ENCODE measurements at regions not wholly inside any gene's neighbourhood (a gene's known extent, or its start where the extent isn't known, plus 50 kb on each side); places are given as distances from the start of the nearest gene placed in this dataset.

DNA sequence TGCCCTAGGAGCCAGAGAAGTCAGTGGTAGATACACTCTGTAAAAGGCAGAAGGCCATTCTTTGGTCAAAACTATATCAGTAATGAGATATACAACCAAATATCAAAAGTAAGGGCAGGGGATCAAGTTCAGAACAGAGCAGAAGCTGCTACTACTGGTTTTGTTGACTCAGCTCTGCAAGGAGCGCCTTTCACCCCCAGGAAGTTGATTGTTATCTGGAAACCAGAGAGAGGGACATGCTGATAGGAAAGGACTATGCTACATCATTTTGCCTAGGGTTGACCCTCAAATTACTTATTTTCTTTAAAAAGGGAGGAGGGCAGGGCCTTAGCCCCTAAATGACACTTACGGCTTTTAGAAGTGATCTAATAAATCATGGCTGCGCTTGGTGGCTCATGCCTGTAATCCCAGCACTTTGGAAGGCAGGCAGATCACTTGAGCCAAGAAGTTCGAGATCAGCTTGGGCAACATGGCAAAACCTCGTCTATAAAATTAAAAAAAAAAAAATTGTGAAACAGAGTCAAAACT lies 194.0 kb downstream of the KLHL28 start:
- in situ Hi-C loops (cut with HindIII; ENCODE audit: low sequenced_read_pairs) = no loop called here
- TF ChIP-seq, protein P1, sequence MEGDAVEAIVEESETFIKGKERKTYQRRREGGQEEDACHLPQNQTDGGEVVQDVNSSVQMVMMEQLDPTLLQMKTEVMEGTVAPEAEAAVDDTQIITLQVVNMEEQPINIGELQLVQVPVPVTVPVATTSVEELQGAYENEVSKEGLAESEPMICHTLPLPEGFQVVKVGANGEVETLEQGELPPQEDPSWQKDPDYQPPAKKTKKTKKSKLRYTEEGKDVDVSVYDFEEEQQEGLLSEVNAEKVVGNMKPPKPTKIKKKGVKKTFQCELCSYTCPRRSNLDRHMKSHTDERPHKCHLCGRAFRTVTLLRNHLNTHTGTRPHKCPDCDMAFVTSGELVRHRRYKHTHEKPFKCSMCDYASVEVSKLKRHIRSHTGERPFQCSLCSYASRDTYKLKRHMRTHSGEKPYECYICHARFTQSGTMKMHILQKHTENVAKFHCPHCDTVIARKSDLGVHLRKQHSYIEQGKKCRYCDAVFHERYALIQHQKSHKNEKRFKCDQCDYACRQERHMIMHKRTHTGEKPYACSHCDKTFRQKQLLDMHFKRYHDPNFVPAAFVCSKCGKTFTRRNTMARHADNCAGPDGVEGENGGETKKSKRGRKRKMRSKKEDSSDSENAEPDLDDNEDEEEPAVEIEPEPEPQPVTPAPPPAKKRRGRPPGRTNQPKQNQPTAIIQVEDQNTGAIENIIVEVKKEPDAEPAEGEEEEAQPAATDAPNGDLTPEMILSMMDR (IDR thresholded peaks at IDR 0.05; ENCODE audit: low read depth, low read length) = no peak
- no peak for DNase-seq (ENCODE audit: low read depth, low spot score)
- H3K4me3 ChIP-seq (ENCODE audit: low read depth, low read length) = no peak overlapping the region

DNA sequence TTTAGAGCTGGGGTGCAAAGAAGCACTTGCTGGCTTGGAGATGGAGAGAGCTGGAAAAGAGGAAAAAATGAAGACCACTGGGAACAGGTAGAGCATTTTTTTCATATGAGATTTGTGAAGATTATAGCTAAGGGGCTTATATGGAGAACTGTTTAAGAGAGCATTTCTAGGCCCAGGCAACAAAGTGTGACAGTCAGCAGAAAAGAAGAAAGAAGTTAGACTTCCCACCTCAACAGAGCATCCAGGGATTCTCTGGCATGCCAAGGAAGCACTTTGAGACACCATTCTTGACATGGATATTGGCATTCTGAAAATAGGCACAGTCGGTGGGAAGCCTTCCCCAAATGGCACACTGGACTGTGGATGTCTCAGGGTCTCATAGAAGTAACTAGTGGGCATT lies 195.5 kb downstream of the KLHL28 start:
- no peak overlapping the region for H3K4me3 ChIP-seq (ENCODE audit: low read depth, low read length)
- in situ Hi-C loops (cut with HindIII; ENCODE audit: low sequenced_read_pairs) = no loop called here
- TF ChIP-seq, protein P1 (IDR thresholded peaks at IDR 0.05; ENCODE audit: low read depth, low read length) = no peak
- DNase-seq (ENCODE audit: low read depth, low spot score) = no peak

DNA sequence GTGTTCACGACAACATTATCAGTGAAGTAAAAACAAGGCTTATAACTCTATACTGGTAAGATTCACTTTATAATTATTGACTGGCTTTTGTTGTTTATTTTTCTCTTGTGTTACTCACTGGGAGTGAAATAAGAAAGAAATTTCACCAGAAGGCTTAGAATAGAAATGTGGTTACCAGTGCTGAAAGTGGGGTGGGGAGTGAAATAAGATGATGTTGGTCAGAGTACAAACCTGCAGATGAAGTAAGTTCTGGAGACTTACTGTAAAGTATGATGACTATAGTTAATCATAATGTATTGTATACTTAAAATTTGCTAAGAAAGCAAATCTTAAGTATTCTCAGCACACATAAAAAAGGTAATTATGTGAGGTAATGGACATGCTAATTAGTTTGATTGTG lies 198.4 kb downstream of the KLHL28 start:
- in situ Hi-C loops (cut with HindIII; ENCODE audit: low sequenced_read_pairs) = no loop called here
- TF ChIP-seq, protein P1 (IDR thresholded peaks at IDR 0.05; ENCODE audit: low read depth, low read length) = no peak
- no peak overlapping the region for H3K4me3 ChIP-seq (ENCODE audit: low read depth, low read length)
- DNase-seq (ENCODE audit: low read depth, low spot score) = no peak

DNA sequence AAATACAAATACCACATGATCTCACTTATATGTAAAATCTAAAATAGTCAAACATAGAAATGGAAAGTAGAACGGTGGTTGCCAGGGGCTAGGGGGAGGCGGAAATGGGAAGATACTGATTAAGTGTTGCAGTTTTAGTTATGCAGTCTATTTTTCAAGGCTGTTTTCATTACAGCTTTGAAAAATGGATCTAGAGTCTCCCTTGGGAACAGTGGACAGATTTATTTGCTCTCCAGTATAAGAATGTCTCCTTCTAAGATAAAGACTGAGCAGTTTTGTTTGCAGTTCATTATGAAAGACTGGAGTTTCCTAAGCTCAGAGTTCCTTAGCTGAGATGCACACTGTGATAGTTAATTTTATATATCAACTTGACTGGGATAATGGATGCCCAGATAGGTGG lies 202.5 kb downstream of the KLHL28 start:
- TF ChIP-seq, protein P1 (IDR thresholded peaks at IDR 0.05; ENCODE audit: low read depth, low read length) = no peak
- in situ Hi-C loops (cut with HindIII; ENCODE audit: low sequenced_read_pairs) = no loop called here
- H3K4me3 ChIP-seq (ENCODE audit: low read depth, low read length) = no peak overlapping the region
- DNase-seq (ENCODE audit: low read depth, low spot score) = no peak

DNA sequence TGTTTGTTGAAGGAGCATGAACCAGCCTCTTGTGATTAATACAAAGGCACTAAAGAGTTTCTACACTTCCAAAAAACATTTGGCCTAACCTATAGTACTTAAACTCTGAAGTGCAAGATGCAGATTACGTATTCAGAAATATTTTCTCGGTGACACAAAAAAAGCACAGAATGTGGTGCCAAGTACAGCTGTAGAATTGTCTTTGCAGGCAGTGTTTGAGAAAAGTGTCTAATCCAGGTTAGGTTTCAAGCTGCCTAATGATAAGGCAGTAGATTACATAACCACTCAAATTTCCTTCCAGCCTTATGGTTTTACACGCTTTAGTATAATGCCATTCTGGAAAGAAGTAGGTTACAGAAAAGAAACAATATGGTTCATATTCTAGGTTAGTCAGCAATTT lies 205.2 kb downstream of the KLHL28 start:
- no peak for DNase-seq (ENCODE audit: low read depth, low spot score)
- TF ChIP-seq, protein P1 (IDR thresholded peaks at IDR 0.05; ENCODE audit: low read depth, low read length) = no peak
- no peak overlapping the region for H3K4me3 ChIP-seq (ENCODE audit: low read depth, low read length)
- in situ Hi-C loops (cut with HindIII; ENCODE audit: low sequenced_read_pairs) = no loop called here

DNA sequence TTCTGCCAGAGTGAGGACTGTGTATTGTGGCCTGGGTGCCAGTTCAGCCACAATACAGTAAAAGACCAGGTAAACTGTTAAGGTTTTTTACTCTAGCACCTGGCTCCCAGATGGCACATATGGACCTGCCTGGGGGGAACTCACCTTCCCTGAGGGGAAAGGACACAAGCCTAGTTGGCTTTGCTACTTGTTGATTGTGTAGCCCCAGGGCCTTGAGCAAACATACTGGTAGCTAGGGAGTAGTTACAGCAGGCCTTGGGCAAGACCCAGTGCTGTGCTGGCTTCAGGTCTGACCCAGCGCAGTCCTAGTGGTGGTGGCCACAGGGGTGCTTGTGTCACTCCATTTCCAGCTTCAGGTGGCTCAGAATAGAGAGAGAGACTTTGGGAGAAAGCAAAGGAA lies 216.4 kb downstream of the KLHL28 start:
- no peak overlapping the region for H3K4me3 ChIP-seq (ENCODE audit: low read depth, low read length)
- TF ChIP-seq, protein P1 (IDR thresholded peaks at IDR 0.05; ENCODE audit: low read depth, low read length) = no peak
- in situ Hi-C loops (cut with HindIII; ENCODE audit: low sequenced_read_pairs) = no loop called here
- DNase-seq (ENCODE audit: low read depth, low spot score) = no peak

DNA sequence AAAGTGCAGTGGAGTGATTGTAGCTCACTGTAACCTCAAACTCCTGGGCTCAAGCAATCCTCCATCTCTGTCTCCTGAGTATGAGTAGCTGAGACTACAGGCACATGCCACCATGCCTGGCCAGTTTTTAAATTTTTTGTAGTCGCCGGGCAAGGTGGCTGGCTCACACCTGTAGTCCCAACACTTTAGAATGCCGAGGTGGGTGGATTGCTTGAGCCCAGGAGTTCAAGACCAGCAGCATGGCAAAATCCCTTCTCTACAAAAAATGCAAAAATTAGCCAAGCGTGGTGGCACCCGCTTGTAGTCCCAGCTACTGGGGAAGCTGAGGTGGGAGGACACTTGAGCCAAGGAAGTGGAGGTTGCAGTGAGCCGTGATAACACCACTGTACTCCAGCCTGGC lies 219.5 kb downstream of the KLHL28 start:
- in situ Hi-C loops (cut with HindIII; ENCODE audit: low sequenced_read_pairs) = no loop called here
- DNase-seq (ENCODE audit: low read depth, low spot score) = no peak
- no peak overlapping the region for H3K4me3 ChIP-seq (ENCODE audit: low read depth, low read length)
- TF ChIP-seq, protein P1 (IDR thresholded peaks at IDR 0.05; ENCODE audit: low read depth, low read length) = no peak

All from astrocyte of the spinal cord (primary cell).